DOHH2 (cell line): ENCODE measurements at regions not wholly inside any gene's neighbourhood (a gene's known extent, or its start where the extent isn't known, plus 50 kb on each side); places are given as distances from the start of the nearest gene placed in this dataset.
"Not testable (repeated sequence)": the region's sequence is repeated elsewhere in the genome, so short reads cannot be mapped to it uniquely, and the experiment has no call there.

Experiments used
- H3F3A ChIP-seq: fragments of 200-600 bp; sonication (generic), shearing (Covaris generic); 2 replicates; pipeline ENCODE4 v1.6.0; 2016; ENCODE audit warnings: antibody characterized with exemption, mild to moderate bottlenecking; ENCODE audit not compliant: control insufficient read depth, insufficient read depth
- H3K27ac ChIP-seq: fragments of 200-600 bp; sonication (generic); 2 replicates; pipeline ENCODE4 v1.5.1; 2014; ENCODE audit warnings: low read depth, mild to moderate bottlenecking, low read length, moderate library complexity
- H3K27me3 ChIP-seq: fragments of 200-600 bp; sonication (generic); 2 replicates; pipeline ENCODE4 v1.6.1; 2014; ENCODE audit warnings: mild to moderate bottlenecking, low read length, mixed read lengths; ENCODE audit not compliant: control insufficient read depth
- H3K36me3 ChIP-seq: fragments of 200-600 bp; sonication (generic); 2 replicates; pipeline ENCODE4 v1.6.1; 2014; ENCODE audit warnings: mild to moderate bottlenecking, low read length, moderate library complexity, mixed read lengths; ENCODE audit not compliant: control insufficient read depth
- H3K4me1 ChIP-seq: fragments of 200-600 bp; sonication (generic); 2 replicates; pipeline ENCODE4 v1.6.1; 2014; ENCODE audit warnings: mild to moderate bottlenecking, low read length, mixed read lengths; ENCODE audit not compliant: control insufficient read depth
- H3K4me2 ChIP-seq: fragments of 200-600 bp; sonication (generic); 2 replicates; pipeline ENCODE4 v1.6.0; 2014; ENCODE audit warnings: mild to moderate bottlenecking, low read length, moderate library complexity
- H3K4me3 ChIP-seq: fragments of 200-600 bp; sonication (generic); 2 replicates; pipeline ENCODE4 v1.5.1; 2014; ENCODE audit warnings: mild to moderate bottlenecking, low read length, mixed read lengths
- H3K79me2 ChIP-seq: fragments of 200-600 bp; sonication (generic); 2 replicates; pipeline ENCODE4 v1.6.1; 2014; ENCODE audit warnings: mild to moderate bottlenecking, low read length, mixed read lengths; ENCODE audit not compliant: control insufficient read depth
- H3K9me2 ChIP-seq: fragments of 200-600 bp; sonication (generic); replicated peaks from 2 replicates; pipeline ENCODE4 v1.6.1; 2014; ENCODE audit warnings: mild to moderate bottlenecking, low read length, mixed read lengths; ENCODE audit not compliant: control insufficient read depth
- H3K9me3 ChIP-seq: fragments of 200-600 bp; sonication (generic); 2 replicates; pipeline ENCODE4 v1.6.1; 2014; ENCODE audit warnings: antibody characterized with exemption, low read length, mixed read lengths; ENCODE audit not compliant: control insufficient read depth, insufficient read depth
- H4K20me1 ChIP-seq: fragments of 200-600 bp; sonication (generic); 2 replicates; pipeline ENCODE4 v1.6.0; 2014; ENCODE audit warnings: low read depth, mild to moderate bottlenecking, antibody characterized with exemption, low read length, moderate library complexity; ENCODE audit not compliant: control insufficient read depth, insufficient read depth
- CTCF ChIP-seq: fragments of 200-600 bp; sonication (generic); IDR thresholded peaks from one replicate; pipeline ENCODE4 v1.5.1; 2014; ENCODE audit warnings: antibody characterized with exemption, mild to moderate bottlenecking, low read depth, low read length; ENCODE audit not compliant: poor library complexity, severe bottlenecking
- EZH2phosphoT487 ChIP-seq: fragments of 200-600 bp; sonication (generic); IDR thresholded peaks from 2 replicates; pipeline ENCODE4 v1.6.1; 2017; ENCODE audit warnings: borderline replicate concordance, mild to moderate bottlenecking, antibody characterized with exemption, low read length, moderate library complexity, mixed read lengths

GRCh38 chr2:224121406-224122067 is 82.5 kb upstream of the SERPINE2 start:
- no peaks in the 10 kb centered on the region for H3K27me3 ChIP-seq
- H3K9me2 ChIP-seq: no peaks in the 10 kb centered on the region
- no peaks in the 10 kb centered on the region for H3K9me3 ChIP-seq
- H3F3A ChIP-seq: no peaks in the 10 kb centered on the region
- H3K4me3 ChIP-seq: no peak overlapping the region
- no peaks in the 10 kb centered on the region for H3K4me1 ChIP-seq
- TF ChIP-seq EZH2phosphoT487 (no peak), CTCF (no peak)
- H3K27ac ChIP-seq: no peak overlapping the region
- H4K20me1 ChIP-seq: no peaks in the 10 kb centered on the region
- H3K36me3 ChIP-seq: no peaks in the 10 kb centered on the region
- H3K79me2 ChIP-seq: no peaks in the 10 kb centered on the region
- no peak overlapping the region for H3K4me2 ChIP-seq

GRCh38 chr2:224120986-224121385 is 81.9 kb upstream of the SERPINE2 start:
- H3K9me3 ChIP-seq: no peaks in the 10 kb centered on the region
- TF ChIP-seq CTCF (no peak), EZH2phosphoT487 (no peak)
- H3K9me2 ChIP-seq: no peaks in the 10 kb centered on the region
- H3K4me3 ChIP-seq: no peak overlapping the region
- H3K4me2 ChIP-seq: no peak overlapping the region
- no peaks in the 10 kb centered on the region for H3K79me2 ChIP-seq
- H3K36me3 ChIP-seq: no peaks in the 10 kb centered on the region
- no peaks in the 10 kb centered on the region for H3F3A ChIP-seq
- H3K27ac ChIP-seq: no peak overlapping the region
- H3K27me3 ChIP-seq: no peaks in the 10 kb centered on the region
- no peaks in the 10 kb centered on the region for H3K4me1 ChIP-seq
- no peaks in the 10 kb centered on the region for H4K20me1 ChIP-seq

- not testable (repeated sequence) for H3K4me1 ChIP-seq, H3K36me3 ChIP-seq, H3K27me3 ChIP-seq, H3K27ac ChIP-seq, H3K4me2 ChIP-seq, H4K20me1 ChIP-seq, H3K79me2 ChIP-seq, H3F3A ChIP-seq, H3K9me2 ChIP-seq, H3K4me3 ChIP-seq, H3K9me3 ChIP-seq
Observed at GRCh38 chr2:224119846-224120245, 80.8 kb upstream of the SERPINE2 start.

DNA sequence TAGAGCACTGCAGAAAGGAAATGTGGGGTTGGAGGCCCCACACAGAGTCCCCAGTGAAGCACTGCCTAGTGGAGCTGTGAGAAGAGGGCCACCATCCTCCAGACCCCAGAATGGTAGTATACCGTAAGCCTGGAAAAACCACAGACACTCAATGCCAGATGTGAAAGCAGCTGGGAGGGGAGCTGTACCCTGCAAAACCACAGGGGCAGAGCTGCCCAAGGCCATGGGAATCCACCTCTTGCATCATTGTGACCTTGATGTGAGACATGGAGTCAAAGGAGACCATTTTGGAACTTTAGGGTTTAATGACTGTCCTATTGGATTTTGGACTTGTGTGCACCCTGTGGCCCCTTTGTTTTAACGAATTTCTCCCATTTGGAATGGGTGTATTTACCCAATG is 75.3 kb upstream of the SERPINE2 start:
- Histone ChIP-seq H3K27me3 (no peaks in the 10 kb centered on the region), H3K9me2 (no peaks in the 10 kb centered on the region), H3K4me1 (no peaks in the 10 kb centered on the region), H3K36me3 (no peaks in the 10 kb centered on the region), H3K27ac (no peak overlapping the region), H3K79me2 (no peaks in the 10 kb centered on the region), H3K4me2 (no peak overlapping the region), H3F3A (no peaks in the 10 kb centered on the region), H3K9me3 (no peaks in the 10 kb centered on the region), H3K4me3 (no peak overlapping the region), H4K20me1 (no peaks in the 10 kb centered on the region)
- TF ChIP-seq CTCF: no peak
- TF ChIP-seq EZH2phosphoT487: no peak

DNA sequence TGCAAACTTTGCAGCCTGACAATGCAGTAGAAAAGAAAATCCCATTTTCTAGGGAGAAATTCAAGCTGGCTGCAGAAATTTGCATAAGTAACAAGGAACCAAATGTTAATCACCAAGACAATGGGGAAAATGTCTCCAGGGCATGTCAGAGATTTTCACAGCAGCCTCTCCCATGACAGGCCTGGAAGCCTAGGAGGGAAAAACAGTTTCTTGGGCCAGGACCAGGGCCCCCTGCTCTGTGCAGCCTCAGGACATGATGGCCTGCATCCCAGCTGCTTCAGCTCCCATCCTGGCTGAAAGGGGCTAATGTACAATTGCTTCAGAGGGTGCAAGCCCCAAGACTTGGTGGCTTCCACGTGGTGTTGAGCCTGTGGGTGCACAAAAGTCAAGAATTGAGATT is 74.8 kb upstream of the SERPINE2 start:
- not testable (repeated sequence) for H3K36me3 ChIP-seq, H3K79me2 ChIP-seq, H4K20me1 ChIP-seq, H3K9me2 ChIP-seq, H3K4me2 ChIP-seq, H3K27ac ChIP-seq, H3K4me1 ChIP-seq, H3F3A ChIP-seq, H3K27me3 ChIP-seq, H3K4me3 ChIP-seq, H3K9me3 ChIP-seq
